ENCODE measurements at regions not wholly inside any gene's neighbourhood (a gene's known extent, or its start where the extent isn't known, plus 50 kb on each side); places are given as distances from the start of the nearest gene placed in this dataset.

DNA sequence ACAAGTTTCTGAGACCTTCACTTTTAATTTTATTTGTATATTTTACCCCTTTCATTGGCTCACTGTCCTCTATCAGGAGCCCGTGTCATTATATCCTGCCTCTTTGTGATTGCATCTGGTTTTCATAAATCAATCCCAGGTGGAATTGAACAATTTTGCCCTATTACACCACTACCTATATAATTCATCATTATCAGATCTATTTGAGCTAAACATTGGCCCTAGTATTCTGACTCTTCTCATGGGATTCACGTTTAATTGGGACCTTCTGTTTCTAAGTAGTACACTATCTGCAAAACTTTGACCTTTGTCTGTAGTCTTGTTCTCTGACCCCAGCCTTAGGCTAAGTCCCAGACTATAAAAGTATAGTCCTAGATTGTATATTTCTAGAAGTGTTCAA is 114.1 kb downstream of the FAT4 start:
- TF ChIP-seq, protein P1, sequence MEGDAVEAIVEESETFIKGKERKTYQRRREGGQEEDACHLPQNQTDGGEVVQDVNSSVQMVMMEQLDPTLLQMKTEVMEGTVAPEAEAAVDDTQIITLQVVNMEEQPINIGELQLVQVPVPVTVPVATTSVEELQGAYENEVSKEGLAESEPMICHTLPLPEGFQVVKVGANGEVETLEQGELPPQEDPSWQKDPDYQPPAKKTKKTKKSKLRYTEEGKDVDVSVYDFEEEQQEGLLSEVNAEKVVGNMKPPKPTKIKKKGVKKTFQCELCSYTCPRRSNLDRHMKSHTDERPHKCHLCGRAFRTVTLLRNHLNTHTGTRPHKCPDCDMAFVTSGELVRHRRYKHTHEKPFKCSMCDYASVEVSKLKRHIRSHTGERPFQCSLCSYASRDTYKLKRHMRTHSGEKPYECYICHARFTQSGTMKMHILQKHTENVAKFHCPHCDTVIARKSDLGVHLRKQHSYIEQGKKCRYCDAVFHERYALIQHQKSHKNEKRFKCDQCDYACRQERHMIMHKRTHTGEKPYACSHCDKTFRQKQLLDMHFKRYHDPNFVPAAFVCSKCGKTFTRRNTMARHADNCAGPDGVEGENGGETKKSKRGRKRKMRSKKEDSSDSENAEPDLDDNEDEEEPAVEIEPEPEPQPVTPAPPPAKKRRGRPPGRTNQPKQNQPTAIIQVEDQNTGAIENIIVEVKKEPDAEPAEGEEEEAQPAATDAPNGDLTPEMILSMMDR (IDR thresholded peaks at IDR 0.05) = no peak
- H3K27ac Mint-ChIP-seq = no peak overlapping the region
- peaks cover 4% of the 10 kb centered on the region for H3K9me3 Mint-ChIP-seq
- ChIA-PET POLR2A (no interaction called here), CTCF (no interaction called here)
- DNase-seq = no peak
- no peaks in the 10 kb centered on the region for H3K36me3 Mint-ChIP-seq (ENCODE audit: low read depth)
- H3K27me3 Mint-ChIP-seq = no peaks in the 10 kb centered on the region
- no peak overlapping the region for H3K4me3 Mint-ChIP-seq
- ATAC-seq = no peak
- intact Hi-C loops (cut with micrococcal nuclease) = no loop called here
- H3K4me1 Mint-ChIP-seq (ENCODE audit: low read depth) = no peaks in the 10 kb centered on the region

DNA sequence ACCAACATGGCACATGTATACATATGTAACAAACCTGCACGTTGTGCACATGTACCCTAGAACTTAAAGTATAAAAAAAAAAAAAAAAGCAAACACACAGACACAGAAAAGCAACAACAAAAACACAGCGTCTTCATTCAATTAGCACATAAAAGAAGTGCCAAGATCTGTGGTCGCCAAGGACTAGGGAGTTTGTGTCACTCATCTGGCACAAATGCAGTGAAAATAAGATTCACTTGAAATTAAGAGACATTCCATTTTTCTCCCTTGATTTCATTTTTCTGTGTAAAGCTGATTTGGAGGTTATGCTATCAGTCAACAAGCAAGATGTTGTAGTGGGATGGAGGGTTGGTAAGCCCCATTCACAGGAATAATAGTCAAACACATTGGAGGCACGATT is 115.3 kb downstream of the FAT4 start:
- no peak overlapping the region for H3K4me3 Mint-ChIP-seq
- no peak for DNase-seq
- TF ChIP-seq, protein P1 (IDR thresholded peaks at IDR 0.05) = no peak
- POLR2A ChIA-PET = no interaction called here
- CTCF ChIA-PET = no interaction called here
- no peaks in the 10 kb centered on the region for H3K27me3 Mint-ChIP-seq
- no peaks in the 10 kb centered on the region for H3K4me1 Mint-ChIP-seq (ENCODE audit: low read depth)
- H3K9me3 Mint-ChIP-seq = peaks cover 1% of the 10 kb centered on the region
- no peak overlapping the region for H3K27ac Mint-ChIP-seq
- intact Hi-C loops (cut with micrococcal nuclease) = no loop called here
- no peak for ATAC-seq
- H3K36me3 Mint-ChIP-seq (ENCODE audit: low read depth) = no peaks in the 10 kb centered on the region

GRCh38 chr4:125432078-125432477 is 117.3 kb downstream of the FAT4 start:
- DNase-seq (no peak), ATAC-seq (no peak)
- ChIA-PET CTCF (no interaction called here), POLR2A (no interaction called here)
- no peak overlapping the region for H3K27ac Mint-ChIP-seq
- peaks cover 3% of the 10 kb centered on the region for H3K9me3 Mint-ChIP-seq
- intact Hi-C loops (cut with micrococcal nuclease) = no loop called here
- H3K27me3 Mint-ChIP-seq = no peaks in the 10 kb centered on the region
- H3K4me1 Mint-ChIP-seq (ENCODE audit: low read depth) = no peaks in the 10 kb centered on the region
- no peaks in the 10 kb centered on the region for H3K36me3 Mint-ChIP-seq (ENCODE audit: low read depth)
- TF ChIP-seq, protein P1 (IDR thresholded peaks at IDR 0.05) = no peak
- H3K4me3 Mint-ChIP-seq = no peak overlapping the region

DNA sequence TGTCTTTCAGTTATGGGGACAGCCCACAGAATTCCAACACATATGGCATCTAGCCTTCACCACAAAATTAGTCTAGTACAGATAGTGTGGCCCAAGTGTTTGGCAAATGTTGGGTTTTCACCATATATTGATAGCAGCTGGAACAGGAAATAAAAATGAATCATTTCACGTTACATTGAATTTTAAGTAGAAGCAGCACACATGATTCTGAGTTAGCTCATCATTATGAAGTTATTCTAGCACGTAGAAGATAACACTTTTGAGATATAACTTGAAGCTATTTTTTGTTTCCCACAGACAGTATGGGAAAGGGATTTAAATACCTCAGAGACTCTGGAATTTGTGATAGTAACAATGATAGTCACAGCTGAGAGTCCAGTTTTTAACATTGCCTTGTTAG is 118.7 kb downstream of the FAT4 start:
- ChIA-PET CTCF (no interaction called here), POLR2A (no interaction called here)
- ATAC-seq = no peak

GRCh38 chr4:125434136-125434535 is 119.4 kb downstream of the FAT4 start:
- Mint-ChIP-seq H3K27ac (no peak overlapping the region), H3K4me1 (ENCODE audit: low read depth) (no peaks in the 10 kb centered on the region), H3K27me3 (no peaks in the 10 kb centered on the region), H3K36me3 (ENCODE audit: low read depth) (no peaks in the 10 kb centered on the region), H3K4me3 (no peak overlapping the region), H3K9me3 (peaks cover 3% of the 10 kb centered on the region)
- DNase-seq (no peak), ATAC-seq (no peak)
- POLR2A ChIA-PET = no interaction called here
- CTCF ChIA-PET = no interaction called here
- intact Hi-C loops (cut with micrococcal nuclease) = no loop called here
- TF ChIP-seq, protein P1 (IDR thresholded peaks at IDR 0.05) = no peak

More for the DNA sequence above, 118.7 kb downstream of the FAT4 start:
- H3K27ac Mint-ChIP-seq = no peak overlapping the region
- no peak overlapping the region for H3K4me3 Mint-ChIP-seq
- no peaks in the 10 kb centered on the region for H3K4me1 Mint-ChIP-seq (ENCODE audit: low read depth)
- DNase-seq = no peak
- intact Hi-C loops (cut with micrococcal nuclease) = no loop called here
- peaks cover 3% of the 10 kb centered on the region for H3K9me3 Mint-ChIP-seq
- TF ChIP-seq, protein P1 (IDR thresholded peaks at IDR 0.05) = no peak
- H3K27me3 Mint-ChIP-seq = no peaks in the 10 kb centered on the region
- no peaks in the 10 kb centered on the region for H3K36me3 Mint-ChIP-seq (ENCODE audit: low read depth)
